ENCODE measurements at regions not wholly inside any gene's neighbourhood (a gene's known extent, or its start where the extent isn't known, plus 50 kb on each side); places are given as distances from the start of the nearest gene placed in this dataset.

GRCh38 chr4:19614171-19614570 is 637.5 kb upstream of the SLIT2 start:
- DNase-seq, result no peak
- H3K36me3 ChIP-seq, result no peaks in the 10 kb centered on the region

DNA sequence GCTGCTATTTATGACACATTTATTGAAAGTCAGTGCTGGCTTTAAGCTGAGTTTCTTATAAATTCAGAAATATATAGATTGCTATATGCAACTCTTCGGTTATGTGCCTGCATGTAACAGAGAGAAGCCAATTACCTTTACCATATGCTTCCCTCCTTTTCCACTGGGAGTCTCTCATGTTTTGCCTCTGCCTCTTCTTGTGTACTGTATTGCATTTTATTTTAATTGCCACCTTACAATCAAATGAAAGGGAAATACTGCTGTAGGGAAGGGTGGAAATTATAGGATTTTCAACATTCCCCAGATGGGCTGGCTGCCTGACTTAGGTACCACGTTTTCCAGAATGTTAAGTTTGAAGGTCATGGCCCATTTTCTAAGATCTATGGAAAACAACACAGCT is 655.4 kb upstream of the SLIT2 start:
- Histone ChIP-seq H3K4me3 (no peak overlapping the region), H3K4me1 (no peaks in the 10 kb centered on the region), H3K27me3 (no peaks in the 10 kb centered on the region), H3K9me3 (no peaks in the 10 kb centered on the region), H3K27ac (no peak overlapping the region), H3K36me3 (no peaks in the 10 kb centered on the region)
- 60 to 62% methylated on average over 2 of the region's 2 CpGs for WGBS, 2 donors
- TF ChIP-seq CTCF (IDR thresholded peaks at IDR 0.05) (no peak), POLR2A (IDR thresholded peaks at IDR 0.05) (no peak)
- intact Hi-C loops (cut with DNase I), result no loop called here
- DNase-seq, result no peak

More at GRCh38 chr4:19614171-19614570, 637.5 kb upstream of the SLIT2 start:
- no peak overlapping the region for H3K27ac ChIP-seq
- H3K4me1 ChIP-seq, result no peaks in the 10 kb centered on the region
- WGBS, 2 donors, result 54 to 80% methylated on average over 1 of the region's 1 CpG
- H3K9me3 ChIP-seq, result peaks cover 0 to 7% (median 4%) of the 10 kb centered on the region in 3 donors
- H3K27me3 ChIP-seq, result no peaks in the 10 kb centered on the region
- no peak overlapping the region for H3K4me3 ChIP-seq
- intact Hi-C loops (cut with DNase I), result no loop called here
- no peak for TF ChIP-seq CTCF (IDR thresholded peaks at IDR 0.05)
- TF ChIP-seq POLR2A (IDR thresholded peaks at IDR 0.05), result no peak

GRCh38 chr4:19592391-19592790 is 659.3 kb upstream of the SLIT2 start:
- intact Hi-C loops (cut with DNase I), result no loop called here
- Histone ChIP-seq H3K9me3 (no peaks in the 10 kb centered on the region), H3K27ac (no peak overlapping the region), H3K27me3 (no peaks in the 10 kb centered on the region), H3K4me3 (no peak overlapping the region), H3K4me1 (no peaks in the 10 kb centered on the region), H3K36me3 (no peaks in the 10 kb centered on the region)
- DNase-seq, result no peak
- WGBS, 2 donors, result 85 to 87% methylated on average over 3 of the region's 3 CpGs
- TF ChIP-seq CTCF (IDR thresholded peaks at IDR 0.05), result no peak
- no peak for TF ChIP-seq POLR2A (IDR thresholded peaks at IDR 0.05)

GRCh38 chr4:19583827-19584569 is 667.7 kb upstream of the SLIT2 start:
- no peak overlapping the region for H3K4me3 ChIP-seq
- DNase-seq, result no peak
- no peaks in the 10 kb centered on the region for H3K27me3 ChIP-seq
- intact Hi-C loops (cut with DNase I), result no loop called here
- no peaks in the 10 kb centered on the region for H3K36me3 ChIP-seq
- H3K4me1 ChIP-seq, result peaks cover 0 to 19% (median 0%) of the 10 kb centered on the region in 3 donors
- WGBS, 2 donors, result 68 to 72% methylated on average over 4 of the region's 4 CpGs
- TF ChIP-seq POLR2A (IDR thresholded peaks at IDR 0.05) (no peak), CTCF (IDR thresholded peaks at IDR 0.05) (no peak)
- H3K9me3 ChIP-seq, result no peaks in the 10 kb centered on the region
- no peak overlapping the region for H3K27ac ChIP-seq

DNA sequence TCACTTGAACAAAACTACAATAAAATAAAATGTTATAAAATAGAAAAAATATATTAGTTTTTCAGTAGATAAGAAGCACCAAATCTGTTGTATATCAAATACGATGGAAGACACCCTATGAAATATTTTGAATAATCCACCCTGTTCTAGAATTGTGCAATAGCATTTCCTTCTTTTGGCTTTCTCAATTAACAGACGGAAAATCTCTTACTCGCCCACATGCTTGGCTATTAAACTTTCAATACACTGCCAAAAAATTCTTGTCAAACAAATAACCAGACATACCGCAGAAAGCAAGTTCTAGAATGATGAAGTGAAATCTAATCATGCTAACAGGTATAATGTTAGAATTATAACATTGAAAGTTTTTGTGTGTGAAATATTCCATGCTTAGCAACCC is 671.6 kb upstream of the SLIT2 start:
- Histone ChIP-seq H3K27ac (no peak overlapping the region), H3K27me3 (no peaks in the 10 kb centered on the region), H3K4me3 (no peak overlapping the region), H3K36me3 (no peaks in the 10 kb centered on the region), H3K9me3 (no peaks in the 10 kb centered on the region), H3K4me1 (peaks cover 0 to 19% (median 0%) of the 10 kb centered on the region in 3 donors)
- 12 to 17% methylated on average over 4 of the region's 4 CpGs for WGBS, 2 donors
- no peak for TF ChIP-seq CTCF (IDR thresholded peaks at IDR 0.05)
- intact Hi-C loops (cut with DNase I), result no loop called here
- no peak for DNase-seq

Data from esophagus squamous epithelium (tissue), 5 donors.